Body of pancreas (tissue), 4 donors: ENCODE measurements at regions not wholly inside any gene's neighbourhood (a gene's known extent, or its start where the extent isn't known, plus 50 kb on each side); places are given as distances from the start of the nearest gene placed in this dataset.

ENCODE experiments used
- POLR2A ChIP-seq, 3 donors: fragments of 450-650 bp; IDR thresholded peaks; one replicate each; pipeline ENCODE4 v1.6.1; 2016; ENCODE audit warnings: antibody characterized with exemption in 3 of 3, mild to moderate bottlenecking in 2 of 3
- TF ChIP-seq, protein P1 (sequence below), 7 experiments: fragments of 450-650 bp in 4 of 7; fragments of 200-600 bp in 3 of 7; sonication (generic) in 3 of 7; IDR thresholded peaks; one replicate each; pipeline ENCODE4 v1.5.1; 2016 to 2019; ENCODE audit warnings: antibody characterized with exemption in 7 of 7

DNA sequence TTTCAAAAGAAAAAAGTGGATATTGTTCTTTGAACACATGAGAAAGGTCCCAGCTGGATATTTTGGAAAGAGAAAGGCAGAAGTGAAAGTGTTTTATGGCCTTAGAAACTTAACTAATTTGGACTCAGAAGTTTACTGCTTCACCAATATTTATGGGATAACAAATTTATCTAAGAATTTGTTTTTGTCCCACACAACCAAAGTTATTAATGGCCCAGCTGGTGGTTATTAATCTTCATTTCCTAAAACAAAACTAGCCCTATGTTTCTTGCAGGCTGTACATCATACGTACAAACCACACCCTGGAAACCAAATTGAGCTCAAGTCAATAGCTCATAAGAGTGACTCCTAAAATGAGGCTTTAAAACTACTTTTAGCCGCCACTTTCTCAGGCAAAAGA is 372.9 kb upstream of the LMCD1 start:
- no peak for TF ChIP-seq POLR2A (IDR thresholded peaks at IDR 0.05)
- TF ChIP-seq, protein P1, sequence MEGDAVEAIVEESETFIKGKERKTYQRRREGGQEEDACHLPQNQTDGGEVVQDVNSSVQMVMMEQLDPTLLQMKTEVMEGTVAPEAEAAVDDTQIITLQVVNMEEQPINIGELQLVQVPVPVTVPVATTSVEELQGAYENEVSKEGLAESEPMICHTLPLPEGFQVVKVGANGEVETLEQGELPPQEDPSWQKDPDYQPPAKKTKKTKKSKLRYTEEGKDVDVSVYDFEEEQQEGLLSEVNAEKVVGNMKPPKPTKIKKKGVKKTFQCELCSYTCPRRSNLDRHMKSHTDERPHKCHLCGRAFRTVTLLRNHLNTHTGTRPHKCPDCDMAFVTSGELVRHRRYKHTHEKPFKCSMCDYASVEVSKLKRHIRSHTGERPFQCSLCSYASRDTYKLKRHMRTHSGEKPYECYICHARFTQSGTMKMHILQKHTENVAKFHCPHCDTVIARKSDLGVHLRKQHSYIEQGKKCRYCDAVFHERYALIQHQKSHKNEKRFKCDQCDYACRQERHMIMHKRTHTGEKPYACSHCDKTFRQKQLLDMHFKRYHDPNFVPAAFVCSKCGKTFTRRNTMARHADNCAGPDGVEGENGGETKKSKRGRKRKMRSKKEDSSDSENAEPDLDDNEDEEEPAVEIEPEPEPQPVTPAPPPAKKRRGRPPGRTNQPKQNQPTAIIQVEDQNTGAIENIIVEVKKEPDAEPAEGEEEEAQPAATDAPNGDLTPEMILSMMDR (IDR thresholded peaks at IDR 0.05), result no peak
